ENCODE measurements at regions not wholly inside any gene's neighbourhood (a gene's known extent, or its start where the extent isn't known, plus 50 kb on each side); places are given as distances from the start of the nearest gene placed in this dataset.

DNA sequence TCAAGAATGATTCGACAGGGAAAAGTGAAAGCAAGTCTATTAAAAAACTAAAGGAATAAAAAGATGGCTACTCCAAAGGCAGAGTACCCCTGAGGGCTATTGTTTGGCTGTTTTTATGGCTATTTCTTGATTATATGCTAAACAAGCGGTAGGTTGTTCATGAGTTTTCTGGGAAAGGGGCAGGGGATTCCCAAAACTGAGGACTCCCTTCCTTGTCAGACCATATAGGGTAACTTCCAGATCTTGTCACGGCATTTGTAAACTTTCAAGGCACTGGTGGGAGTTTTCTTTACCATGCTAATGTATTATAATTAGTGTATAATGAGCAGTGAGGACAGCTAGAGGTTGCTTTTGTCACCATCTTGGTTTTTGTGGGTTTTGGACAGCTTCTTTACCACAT is 474.9 kb upstream of the MC4R start:
- Mint-ChIP-seq H3K4me1 (ENCODE audit: low read depth) (no peaks in the 10 kb centered on the region), H3K27me3 (no peaks in the 10 kb centered on the region), H3K27ac (no peak overlapping the region), H3K36me3 (ENCODE audit: insufficient read depth) (no peaks in the 10 kb centered on the region), H3K4me3 (ENCODE audit: low read depth) (no peak overlapping the region), H3K9me3 (ENCODE audit: low read depth) (peaks cover 9% of the 10 kb centered on the region)
- DNase-seq (ENCODE audit: low spot score, unreplicated experiment) = no peak
- TF ChIP-seq CTCF (IDR thresholded peaks at IDR 0.05; ENCODE audit: unreplicated experiment) = no peak

GRCh38 chr18:60861575-60861974 is 471.7 kb upstream of the CDH20 start:
- no peaks in the 10 kb centered on the region for H3K36me3 Mint-ChIP-seq (ENCODE audit: insufficient read depth)

DNA sequence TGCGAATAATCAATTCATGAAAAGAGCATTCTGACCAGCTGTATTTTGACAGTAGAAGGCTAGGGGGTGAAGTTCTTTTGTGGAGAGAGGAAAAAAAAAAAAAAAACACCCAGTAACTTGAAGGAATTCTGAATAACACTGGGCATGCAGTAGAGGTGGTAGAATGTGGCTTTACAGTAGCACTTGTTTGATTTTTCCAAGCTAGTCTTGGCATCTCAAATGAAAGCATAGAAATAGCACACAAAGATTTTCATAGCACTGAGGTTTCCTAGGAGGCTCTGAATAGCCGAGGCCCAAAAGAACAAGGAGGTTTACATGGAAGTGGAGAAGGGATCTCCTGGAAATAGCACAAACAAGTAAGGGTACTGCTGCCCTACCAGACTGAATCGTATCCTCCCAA is 470.2 kb upstream of the CDH20 start:
- DNase-seq (ENCODE audit: low spot score, unreplicated experiment) = no peak
- H3K36me3 Mint-ChIP-seq (ENCODE audit: insufficient read depth) = no peaks in the 10 kb centered on the region
- no peaks in the 10 kb centered on the region for H3K27me3 Mint-ChIP-seq
- no peaks in the 10 kb centered on the region for H3K9me3 Mint-ChIP-seq (ENCODE audit: low read depth)
- TF ChIP-seq CTCF (IDR thresholded peaks at IDR 0.05; ENCODE audit: unreplicated experiment) = no peak
- no peak overlapping the region for H3K27ac Mint-ChIP-seq
- no peaks in the 10 kb centered on the region for H3K4me1 Mint-ChIP-seq (ENCODE audit: low read depth)
- no peak overlapping the region for H3K4me3 Mint-ChIP-seq (ENCODE audit: low read depth)

More at GRCh38 chr18:60861575-60861974, 471.7 kb upstream of the CDH20 start:
- DNase-seq (ENCODE audit: low spot score, unreplicated experiment) = no peak
- H3K9me3 Mint-ChIP-seq (ENCODE audit: low read depth) = no peaks in the 10 kb centered on the region
- no peaks in the 10 kb centered on the region for H3K4me1 Mint-ChIP-seq (ENCODE audit: low read depth)
- no peaks in the 10 kb centered on the region for H3K27me3 Mint-ChIP-seq
- H3K27ac Mint-ChIP-seq = no peak overlapping the region
- TF ChIP-seq CTCF (IDR thresholded peaks at IDR 0.05; ENCODE audit: unreplicated experiment) = no peak
- no peak overlapping the region for H3K4me3 Mint-ChIP-seq (ENCODE audit: low read depth)

GRCh38 chr18:60865801-60866200 is 467.4 kb upstream of the CDH20 start:
- no peaks in the 10 kb centered on the region for H3K27me3 Mint-ChIP-seq
- DNase-seq (ENCODE audit: low spot score, unreplicated experiment) = no peak
- TF ChIP-seq CTCF (IDR thresholded peaks at IDR 0.05; ENCODE audit: unreplicated experiment) = no peak

DNA sequence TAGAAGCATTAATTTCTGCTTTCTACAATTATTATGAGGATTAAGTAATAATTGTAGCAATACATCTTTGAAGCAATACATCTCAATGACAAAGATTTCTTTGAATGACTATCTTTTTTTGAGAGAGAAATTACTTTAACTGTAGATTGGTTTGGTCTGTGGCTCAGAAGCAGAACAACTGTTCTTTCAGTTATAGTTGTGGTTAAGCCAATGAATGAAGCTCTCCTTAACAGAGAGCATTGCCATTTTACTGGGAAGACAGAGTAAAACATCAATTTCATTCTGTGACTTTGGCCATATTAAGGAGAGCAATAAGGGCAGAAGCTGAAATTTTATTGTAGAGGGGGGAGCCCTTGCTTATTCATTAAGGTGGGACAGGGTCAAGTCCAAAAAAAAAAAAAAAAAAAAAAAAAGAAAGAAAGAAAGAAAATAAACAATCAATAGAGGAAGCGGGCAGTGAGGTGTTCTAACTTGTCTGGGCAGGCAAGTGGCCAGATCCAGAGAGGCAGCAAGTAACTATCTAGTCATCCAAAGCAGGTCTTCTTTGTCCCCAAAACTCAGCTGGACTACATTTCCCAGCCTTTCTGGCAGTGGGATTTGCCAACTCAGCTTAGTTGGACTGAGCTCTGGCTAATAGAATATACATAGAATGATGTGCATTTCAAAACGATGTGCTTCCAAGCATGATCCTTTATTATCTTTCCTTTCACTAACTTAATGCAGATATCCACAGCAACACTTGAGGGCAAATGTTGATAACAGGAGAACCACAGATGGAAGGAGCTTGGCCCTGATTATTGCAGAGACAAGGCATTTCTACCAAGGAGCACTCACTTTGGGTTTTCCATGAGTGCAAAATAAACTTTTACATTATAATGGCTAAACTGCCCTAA is 462.7 kb upstream of the CDH20 start:
- no peak for DNase-seq (ENCODE audit: low spot score, unreplicated experiment)
- no peaks in the 10 kb centered on the region for H3K27me3 Mint-ChIP-seq
- H3K27ac Mint-ChIP-seq = no peak overlapping the region
- H3K4me1 Mint-ChIP-seq (ENCODE audit: low read depth) = no peaks in the 10 kb centered on the region
- no peak for TF ChIP-seq CTCF (IDR thresholded peaks at IDR 0.05; ENCODE audit: unreplicated experiment)
- H3K4me3 Mint-ChIP-seq (ENCODE audit: low read depth) = no peak overlapping the region
- H3K9me3 Mint-ChIP-seq (ENCODE audit: low read depth) = no peaks in the 10 kb centered on the region
- H3K36me3 Mint-ChIP-seq (ENCODE audit: insufficient read depth) = no peaks in the 10 kb centered on the region

More at GRCh38 chr18:60865801-60866200, 467.4 kb upstream of the CDH20 start:
- H3K36me3 Mint-ChIP-seq (ENCODE audit: insufficient read depth) = no peaks in the 10 kb centered on the region
- no peak overlapping the region for H3K27ac Mint-ChIP-seq
- no peaks in the 10 kb centered on the region for H3K9me3 Mint-ChIP-seq (ENCODE audit: low read depth)
- no peak overlapping the region for H3K4me3 Mint-ChIP-seq (ENCODE audit: low read depth)
- H3K4me1 Mint-ChIP-seq (ENCODE audit: low read depth) = no peaks in the 10 kb centered on the region
